ENCODE measurements at regions not wholly inside any gene's neighbourhood (a gene's known extent, or its start where the extent isn't known, plus 50 kb on each side); places are given as distances from the start of the nearest gene placed in this dataset.

DNA sequence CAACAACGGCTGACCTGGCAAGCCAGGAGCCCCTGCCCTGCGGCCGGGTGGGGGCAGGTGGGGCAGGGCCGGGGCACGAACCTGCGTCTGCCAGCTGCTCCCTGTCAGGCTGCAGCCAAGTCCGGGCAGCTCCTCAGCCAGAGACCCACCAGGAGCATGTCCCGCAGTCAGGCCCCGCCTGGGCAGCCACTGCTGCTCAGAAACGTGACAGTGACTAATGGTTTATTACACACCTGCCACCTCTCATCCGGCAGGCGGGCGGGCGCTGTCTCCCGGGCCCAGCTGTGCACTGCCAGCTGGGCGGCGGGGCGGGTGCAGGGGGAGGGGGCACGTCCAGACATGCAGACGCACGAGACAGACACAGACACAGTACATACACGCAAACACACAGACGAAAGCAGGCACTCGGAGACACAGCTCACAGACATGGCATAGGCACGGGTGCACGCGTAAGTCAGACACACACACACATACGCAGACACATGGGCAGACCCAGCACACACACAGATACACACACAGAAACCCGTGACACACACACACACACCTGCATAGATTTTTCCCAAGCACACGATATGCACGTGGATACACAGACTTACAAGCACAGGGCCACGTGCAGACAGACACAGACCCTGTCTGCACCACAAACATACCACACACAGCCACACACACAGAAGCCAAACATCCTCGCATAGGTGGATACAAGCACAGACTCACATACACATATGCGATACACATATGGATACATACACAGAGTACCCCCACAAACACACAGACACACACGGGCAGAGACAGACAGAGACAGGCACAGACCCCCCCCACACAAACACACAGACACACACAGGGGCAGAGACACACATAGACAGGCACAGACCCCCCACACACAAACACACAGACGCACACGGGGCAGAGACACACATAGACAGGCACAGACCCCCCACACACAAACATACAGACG is 248.3 kb upstream of the CIBAR2 start:
- H4K91ac ChIP-seq (ENCODE audit: insufficient read length, low read depth, low read length), result no peak overlapping the region
- Mint-ChIP-seq H3K27ac (peak overlapping the region in 2 of 3 experiments; percentile 0 to 50; a peak in 1 of 7 replicates), H3K4me1 (peaks cover 6 to 9% of the 10 kb centered on the region in 2 experiments), H3K27me3 (ENCODE audit: low read depth) (peaks cover 23% of the 10 kb centered on the region), H3K9me3 (peaks cover 0 to 7% of the 10 kb centered on the region in 2 experiments; a peak in 3 of 5 replicates), H3K4me3 (no peak overlapping the region), H3K36me3 (ENCODE audit: insufficient read depth in 1 of 3, low read depth in 3 of 3) (peaks cover 0 to 10% (median 3%) of the 10 kb centered on the region in 3 experiments; a peak in 2 of 7 replicates)
- no peaks in the 10 kb centered on the region for H3K27me3 ChIP-seq (ENCODE audit: insufficient read depth, low read length)
- no peaks in the 10 kb centered on the region for H3K9me3 ChIP-seq (ENCODE audit: control insufficient read depth, low read depth, low read length)
- H4K5ac ChIP-seq (ENCODE audit: insufficient read length, low read depth, low read length), result no peak overlapping the region
- no peak overlapping the region for H2BK5ac ChIP-seq (ENCODE audit: insufficient read length, low read length)
- H3K27ac ChIP-seq (ENCODE audit: insufficient read length, low read depth, low read length), result no peak overlapping the region
- H3K4me2 ChIP-seq (ENCODE audit: insufficient read depth, insufficient read length, low read length), result no peak overlapping the region
- no peaks in the 10 kb centered on the region for H3K23me2 ChIP-seq (ENCODE audit: insufficient read length, low read depth, low read length, poor library complexity, severe bottlenecking)
- no peaks in the 10 kb centered on the region for H4K20me1 ChIP-seq (ENCODE audit: control insufficient read depth, insufficient read depth, insufficient read length)
- H3K4me1 ChIP-seq (ENCODE audit: insufficient read depth, low read length), result 0 out of 2 replicates have a peak, but pooled peaks cover 2% of the 10 kb centered on the region
- H2BK15ac ChIP-seq (ENCODE audit: low read depth, low read length), result no peak overlapping the region
- no peaks in the 10 kb centered on the region for H3K79me2 ChIP-seq (ENCODE audit: insufficient read depth, low read length)
- H2BK12ac ChIP-seq (ENCODE audit: insufficient read length, low read depth, low read length), result no peak overlapping the region
- H3K79me1 ChIP-seq (ENCODE audit: insufficient read depth, low read depth, low read length, poor library complexity, severe bottlenecking), result no peaks in the 10 kb centered on the region
- no peak overlapping the region for H3K23ac ChIP-seq (ENCODE audit: insufficient read length, low read depth, low read length)
- no peak for TF ChIP-seq CTCF (conservative IDR thresholded peaks at IDR 0.05)
- no peak overlapping the region for H3K18ac ChIP-seq (ENCODE audit: insufficient read length, low read depth, low read length)
- no peak overlapping the region for H3K4ac ChIP-seq (ENCODE audit: low read depth, low read length)
- H3K14ac ChIP-seq (ENCODE audit: insufficient read depth, low read length), result no peak overlapping the region
- H2BK120ac ChIP-seq (ENCODE audit: low read depth, low read length, poor library complexity, severe bottlenecking), result no peak overlapping the region
- H2BK20ac ChIP-seq (ENCODE audit: low read depth, low read length, poor library complexity, severe bottlenecking), result no peak overlapping the region
- H2AFZ ChIP-seq (ENCODE audit: low read length), result no peak overlapping the region
- H3T11ph ChIP-seq (ENCODE audit: low read length), result no peak overlapping the region
- H3K9ac ChIP-seq (ENCODE audit: extremely low read depth, insufficient read length, low read length), result no peak overlapping the region
- H3K56ac ChIP-seq (ENCODE audit: insufficient read length, low read depth, low read length), result no peak overlapping the region
- no peak overlapping the region for H4K8ac ChIP-seq (replicated peaks; ENCODE audit: insufficient read length, low read depth, low read length)
- WGBS (ENCODE audit: extremely low coverage, insufficient read length, low lambda C conversion rate), result no CpG with 5 or more reads among the region's 38 CpGs
- no peak overlapping the region for H2AK5ac ChIP-seq (ENCODE audit: insufficient read length, low read length)
- no peak for DNase-seq

Data from H9 (cell line).